ENCODE measurements at regions not wholly inside any gene's neighbourhood (a gene's known extent, or its start where the extent isn't known, plus 50 kb on each side); places are given as distances from the start of the nearest gene placed in this dataset.
"Not testable (repeated sequence)": the region's sequence is repeated elsewhere in the genome, so short reads cannot be mapped to it uniquely, and the experiment has no call there.

GRCh38 chr13:21240586-21240985 is 64.1 kb downstream of the MRPL57 start:
- no peak for TF ChIP-seq CTCF (IDR thresholded peaks at IDR 0.05)
- Histone ChIP-seq H3K9me3 (peaks cover 2% of the 10 kb centered on the region), H3K36me3 (ENCODE audit: low read depth) (no peaks in the 10 kb centered on the region), H3K4me1 (ENCODE audit: low read depth) (no peaks in the 10 kb centered on the region), H3K4me3 (no peak overlapping the region)
- no peak for DNase-seq
- ATAC-seq = peak; percentile 76
- intact Hi-C loops (cut with DNase I, micrococcal nuclease) = no loop called here

GRCh38 chr13:21242236-21242635 is 65.8 kb downstream of the MRPL57 start:
- intact Hi-C loops (cut with DNase I, micrococcal nuclease) = no loop called here
- no peak for ATAC-seq

GRCh38 chr13:21243045-21243897 is 66.8 kb downstream of the MRPL57 start:
- TF ChIP-seq CTCF (IDR thresholded peaks at IDR 0.05) = no peak
- ATAC-seq = peak; percentile 43
- Histone ChIP-seq H3K4me3 (no peak overlapping the region), H3K4me1 (ENCODE audit: low read depth) (no peaks in the 10 kb centered on the region), H3K36me3 (ENCODE audit: low read depth) (no peaks in the 10 kb centered on the region), H3K9me3 (peaks cover 2% of the 10 kb centered on the region)
- intact Hi-C loops (cut with DNase I, micrococcal nuclease) = no loop called here
- DNase-seq = peak in 1 of 3 donors; percentile 19

More at GRCh38 chr13:21242236-21242635, 65.8 kb downstream of the MRPL57 start:
- no peaks in the 10 kb centered on the region for H3K4me1 ChIP-seq (ENCODE audit: low read depth)
- no peaks in the 10 kb centered on the region for H3K36me3 ChIP-seq (ENCODE audit: low read depth)
- peaks cover 2% of the 10 kb centered on the region for H3K9me3 ChIP-seq
- no peak for DNase-seq
- no peak overlapping the region for H3K4me3 ChIP-seq
- TF ChIP-seq CTCF (IDR thresholded peaks at IDR 0.05) = no peak

- H3K36me3 ChIP-seq (ENCODE audit: low read depth); ATAC-seq; H3K4me1 ChIP-seq (ENCODE audit: low read depth); DNase-seq; H3K4me3 ChIP-seq; H3K9me3 ChIP-seq; intact Hi-C loops (cut with DNase I, micrococcal nuclease): not testable (repeated sequence)
These were observed 67.4 kb downstream of the MRPL57 start for GRCh38 chr13:21243898-21244184.

- intact Hi-C loops (cut with DNase I, micrococcal nuclease) = no loop called here
- ATAC-seq = no peak
- Histone ChIP-seq H3K36me3 (ENCODE audit: low read depth) (no peaks in the 10 kb centered on the region), H3K4me3 (no peak overlapping the region), H3K4me1 (ENCODE audit: low read depth) (no peaks in the 10 kb centered on the region), H3K9me3 (peaks cover 2% of the 10 kb centered on the region)
- no peak for TF ChIP-seq CTCF (IDR thresholded peaks at IDR 0.05)
- DNase-seq = no peak
These were observed 70.4 kb downstream of the MRPL57 start for GRCh38 chr13:21246761-21247452.

GRCh38 chr13:21256351-21256761 is 79.9 kb downstream of the MRPL57 start:
- no peaks in the 10 kb centered on the region for H3K36me3 ChIP-seq (ENCODE audit: low read depth)
- DNase-seq (no peak), ATAC-seq (no peak)
- H3K4me1 ChIP-seq (ENCODE audit: low read depth) = no peaks in the 10 kb centered on the region
- no peak overlapping the region for H3K4me3 ChIP-seq
- intact Hi-C loops (cut with DNase I, micrococcal nuclease) = no loop called here
- TF ChIP-seq CTCF (IDR thresholded peaks at IDR 0.05) = no peak
- no peaks in the 10 kb centered on the region for H3K9me3 ChIP-seq

All from mucosa of descending colon (tissue), 3 donors.